A549 (cell line): ENCODE measurements at regions not wholly inside any gene's neighbourhood (a gene's known extent, or its start where the extent isn't known, plus 50 kb on each side); places are given as distances from the start of the nearest gene placed in this dataset.

Experiments used
- ATAC-seq, 2 experiments: fragments of 200-7000 bp in 1 of 2; fragments of >200 bp in 1 of 2; cut with Nextera tagmentation in 1 of 2; cut with Tn5 transposase in 1 of 2; 3 replicates each; pipeline versions ENCODE4 v1.8.0 to v1.9.1; 2018 to 2020; ENCODE audit warnings: mild to moderate bottlenecking in 1 of 2, moderate library complexity in 1 of 2
- CTCF ChIA-PET: fragments of 300-600 bp; sonication (Branson Sonifier 250); formaldehyde crosslinking; extraction: SDS; loops from one replicate; lab custom pipeline; 2021; ENCODE audit warnings: antibody characterized with exemption, inconsistent platforms; lab: Yijun Ruan, JAX
- POLR2A ChIA-PET: fragments of 350-600 bp; formaldehyde crosslinking; extraction: SDS; loops from one replicate; lab custom pipeline; 2021; ENCODE audit warnings: antibody characterized with exemption, inconsistent platforms; lab: Yijun Ruan, JAX
- DNase-seq, 2 experiments: peaks; one replicate each; pipeline versions ENCODE4 v3.0.0 to v3.0.0-alpha.2; 2011 to 2016; ENCODE audit warnings: low read depth in 1 of 2, low spot score in 1 of 2
- FAIRE-seq: peaks from 2 replicates; lab custom pipeline; 2011; peaks lifted over from hg19 to GRCh38; lab: Jason Lieb, UNC
- H3K27ac ChIP-seq, 2 experiments: fragments of >200 bp; sonication (Bioruptor Twin); formaldehyde crosslinking; 3 replicates each; pipeline ENCODE4 v1.5.1; 2016 to 2017
- H3K4me1 ChIP-seq: fragments of >200 bp; sonication (Bioruptor Twin); formaldehyde crosslinking; 3 replicates; pipeline ENCODE4 v1.6.1; 2016
- H3K4me2 ChIP-seq: fragments of >200 bp; sonication (Bioruptor Twin); formaldehyde crosslinking; 3 replicates; pipeline ENCODE4 v1.6.1; 2016
- H3K4me3 ChIP-seq: fragments of >200 bp; sonication (Bioruptor Twin); formaldehyde crosslinking; 3 replicates; pipeline ENCODE4 v1.5.1; 2016
- H3K9me3 ChIP-seq: fragments of >200 bp; sonication (Bioruptor Twin); formaldehyde crosslinking; 3 replicates; pipeline ENCODE4 v1.6.1; 2016
- ATOH8 ChIP-seq: fragments of 250-450 bp; sonication (Bioruptor Pico); IDR thresholded peaks from 2 replicates; pipeline ENCODE4 v1.5.0; 2020; ENCODE audit warnings: low read depth, mild to moderate bottlenecking, moderate library complexity
- BCL3 ChIP-seq: fragments of >200 bp; sonication (Bioruptor Twin); formaldehyde crosslinking; IDR thresholded peaks from 3 replicates; pipeline ENCODE4 v1.6.1; 2016
- CBX8 ChIP-seq: fragments of 200-600 bp; sonication (generic); IDR thresholded peaks from 2 replicates; pipeline ENCODE4 v1.6.1; 2016
- CHD4 ChIP-seq: fragments of 200-600 bp; sonication (generic); IDR thresholded peaks from 2 replicates; pipeline ENCODE4 v1.6.1; 2016; ENCODE audit warnings: antibody characterized with exemption, mild to moderate bottlenecking, borderline replicate concordance
- EHMT2 ChIP-seq: fragments of 200-600 bp; sonication (generic); IDR thresholded peaks from 2 replicates; pipeline ENCODE4 v1.6.1; 2016; ENCODE audit warnings: antibody characterized with exemption, low read depth, mild to moderate bottlenecking, moderate library complexity
- ESRRA ChIP-seq: fragments of 150-350 bp; IDR thresholded peaks from 2 replicates; pipeline ENCODE4 v1.6.1; 2014; ENCODE audit warnings: mild to moderate bottlenecking, low read length, borderline replicate concordance
- FOXS1 ChIP-seq: fragments of 250-450 bp; sonication (Bioruptor Pico); IDR thresholded peaks from 2 replicates; pipeline ENCODE4 v1.5.0; 2020; ENCODE audit warnings: mild to moderate bottlenecking, moderate library complexity
- HDAC2 ChIP-seq: fragments of 200-600 bp; sonication (generic); IDR thresholded peaks from 2 replicates; pipeline ENCODE4 v1.6.1; 2016
- HES2 ChIP-seq: fragments of >200 bp; sonication (Bioruptor Twin); formaldehyde crosslinking; IDR thresholded peaks from 2 replicates; pipeline ENCODE4 v1.6.1; 2016
- HMGXB4 ChIP-seq: fragments of 250-450 bp; sonication (Bioruptor Pico); IDR thresholded peaks from 2 replicates; pipeline ENCODE4 v1.5.0; 2021; ENCODE audit warnings: mild to moderate bottlenecking, moderate library complexity, borderline replicate concordance
- HOXB13 ChIP-seq: fragments of 250-450 bp; sonication (Bioruptor Pico); IDR thresholded peaks from 2 replicates; pipeline ENCODE4 v1.5.0; 2020; ENCODE audit warnings: low read depth, mild to moderate bottlenecking, moderate library complexity
- KDM1A ChIP-seq: fragments of 200-600 bp; sonication (generic); IDR thresholded peaks from 2 replicates; pipeline ENCODE4 v1.6.1; 2016; ENCODE audit warnings: low read depth, mild to moderate bottlenecking
- MAFK ChIP-seq: fragments of 450-650 bp; IDR thresholded peaks from 2 replicates; pipeline ENCODE4 v1.6.1; 2014; ENCODE audit not compliant: partially characterized antibody
- MAX ChIP-seq: IDR thresholded peaks from 2 replicates; pipeline ENCODE4 v1.6.1; 2012
- NFE2L2 ChIP-seq: fragments of 150-350 bp; conservative IDR thresholded peaks from 2 replicates; pipeline ENCODE4 v1.6.1; 2014; ENCODE audit warnings: low read length
- NPAS2 ChIP-seq: fragments of 250-450 bp; sonication (Bioruptor Pico); IDR thresholded peaks from 2 replicates; pipeline ENCODE4 v1.8.0; 2022; ENCODE audit warnings: mild to moderate bottlenecking, moderate library complexity, borderline replicate concordance
- NR3C1 ChIP-seq: fragments of >200 bp; sonication (Bioruptor Twin); formaldehyde crosslinking; IDR thresholded peaks from 3 replicates; pipeline ENCODE4 v1.6.1; 2017
- PHF8 ChIP-seq: fragments of 200-600 bp; sonication (generic); IDR thresholded peaks from 2 replicates; pipeline ENCODE4 v1.6.1; 2016; ENCODE audit warnings: low read depth, mild to moderate bottlenecking, antibody characterized with exemption, moderate library complexity, borderline replicate concordance
- POLR2A ChIP-seq: IDR thresholded peaks from 2 replicates; pipeline ENCODE4 v1.6.1; 2012; ENCODE audit warnings: mild to moderate bottlenecking, low read length
- RNF2 ChIP-seq: fragments of 200-600 bp; sonication (generic); IDR thresholded peaks from 2 replicates; pipeline ENCODE4 v1.6.1; 2016; ENCODE audit warnings: low read depth, mild to moderate bottlenecking, antibody characterized with exemption, moderate library complexity, borderline replicate concordance
- SMC3 ChIP-seq: fragments of >200 bp; sonication (Bioruptor Twin); formaldehyde crosslinking; IDR thresholded peaks from 3 replicates; pipeline ENCODE4 v1.6.1; 2018; ENCODE audit warnings: inconsistent platforms
- SREBF2 ChIP-seq: fragments of 450-650 bp; IDR thresholded peaks from 2 replicates; pipeline ENCODE4 v1.6.1; 2014; ENCODE audit warnings: mild to moderate bottlenecking, moderate library complexity
- ZFP36 ChIP-seq: fragments of 450-650 bp; IDR thresholded peaks from 2 replicates; pipeline ENCODE4 v1.6.1; 2014; ENCODE audit warnings: borderline replicate concordance; ENCODE audit not compliant: partially characterized antibody
- WGBS: methylation state at CpG from one replicate; pipeline ENCODE4 v1.1.6; 2017; ENCODE audit errors: missing lambda C conversion rate; 5-methylcytosine and 5-hydroxymethylcytosine counted together
- TF ChIP-seq, protein P1 (sequence below): fragments of 150-350 bp; IDR thresholded peaks from 2 replicates; pipeline ENCODE4 v1.6.1; 2014; ENCODE audit warnings: low read depth, mild to moderate bottlenecking, low read length
- TF ChIP-seq, protein P2 (sequence below): IDR thresholded peaks from 2 replicates; pipeline ENCODE4 v1.6.1; 2012

DNA sequence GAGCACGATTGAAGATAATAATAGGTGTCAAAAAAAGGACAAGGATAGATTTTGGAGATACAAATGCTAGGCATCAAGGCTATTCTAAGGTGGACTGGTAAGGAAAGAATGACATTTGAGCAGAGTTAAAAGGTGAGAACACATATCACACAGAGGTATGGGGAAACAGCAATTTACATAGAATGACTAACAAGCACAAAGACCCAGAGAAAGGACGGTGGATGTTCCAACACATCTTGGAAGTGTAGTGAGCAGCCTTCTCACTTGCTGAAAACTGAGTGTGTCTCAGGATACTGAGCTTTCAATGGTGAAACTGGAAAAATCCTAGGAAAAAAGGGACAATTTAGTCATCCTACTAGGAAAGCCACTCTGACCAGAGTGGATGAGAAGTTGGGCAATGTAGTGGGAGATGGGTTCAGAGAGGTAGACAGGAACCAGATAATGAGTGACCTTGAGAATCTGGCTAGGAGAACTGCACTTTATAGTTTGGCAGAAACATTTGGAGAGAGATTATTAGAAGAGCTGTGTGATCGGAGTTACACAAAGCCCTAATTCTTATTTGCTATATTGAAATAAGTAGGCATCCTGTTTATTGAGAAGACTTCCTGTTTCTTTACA, 706.0 kb downstream of the KCNA4 start:
- ChIA-PET CTCF (interaction anchor here (1.1 kb wide), 1 partner anchor 11 kb away, joined by 3 read pairs; no protein-coding TSS in a partner anchor), POLR2A (no interaction called here)
- no peak overlapping the region for H3K4me2 ChIP-seq
- DNase-seq (no peak), FAIRE-seq (peak; percentile 13), ATAC-seq (no peak)
- H3K4me1 ChIP-seq: 0 out of 3 replicates have a peak, but pooled peaks cover 6% of the 10 kb centered on the region
- WGBS: 53% methylated on average over 3 of the region's 3 CpGs
- TF ChIP-seq ATOH8 (CRISPR knock-in tag) (no peak), BCL3 (no peak)
- H3K27ac ChIP-seq: peak overlapping the region in 1 of 2 experiments; percentile 41; a peak in 1 of 6 replicates
- H3K9me3 ChIP-seq: no peaks in the 10 kb centered on the region
- no peak overlapping the region for H3K4me3 ChIP-seq

DNA sequence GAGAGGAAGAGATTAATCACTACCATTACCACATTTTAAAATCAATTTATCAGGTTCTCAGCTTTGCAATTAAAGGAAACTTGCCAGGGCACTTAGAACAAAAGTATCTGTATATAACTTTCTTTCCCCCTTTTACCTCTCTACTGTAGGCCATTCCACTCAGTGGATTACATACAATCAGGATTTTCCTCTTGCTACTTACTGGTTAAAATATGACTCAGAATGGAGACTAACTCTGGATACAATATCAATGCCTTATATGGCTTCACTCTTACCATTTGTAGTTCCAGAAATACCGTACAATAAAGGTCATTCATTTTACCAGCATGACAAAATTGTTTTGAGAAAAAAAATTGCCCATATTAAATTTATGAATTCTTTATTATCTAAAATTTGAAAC, 706.8 kb downstream of the KCNA4 start:
- 35% methylated on average over 1 of the region's 1 CpG for WGBS
- POLR2A ChIA-PET: no interaction called here
- H3K27ac ChIP-seq: no peak overlapping the region
- H3K4me2 ChIP-seq: no peak overlapping the region
- CTCF ChIA-PET: no interaction called here
- no peak for DNase-seq
- TF ChIP-seq, protein P1, sequence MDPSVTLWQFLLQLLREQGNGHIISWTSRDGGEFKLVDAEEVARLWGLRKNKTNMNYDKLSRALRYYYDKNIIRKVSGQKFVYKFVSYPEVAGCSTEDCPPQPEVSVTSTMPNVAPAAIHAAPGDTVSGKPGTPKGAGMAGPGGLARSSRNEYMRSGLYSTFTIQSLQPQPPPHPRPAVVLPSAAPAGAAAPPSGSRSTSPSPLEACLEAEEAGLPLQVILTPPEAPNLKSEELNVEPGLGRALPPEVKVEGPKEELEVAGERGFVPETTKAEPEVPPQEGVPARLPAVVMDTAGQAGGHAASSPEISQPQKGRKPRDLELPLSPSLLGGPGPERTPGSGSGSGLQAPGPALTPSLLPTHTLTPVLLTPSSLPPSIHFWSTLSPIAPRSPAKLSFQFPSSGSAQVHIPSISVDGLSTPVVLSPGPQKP: no peak
- TF ChIP-seq FOXS1 (no peak), HES2 (no peak), ESRRA (no peak), MAX (no peak), MAFK (no peak), SMC3 (no peak), NPAS2 (CRISPR knock-in tag) (no peak), HDAC2 (no peak), EHMT2 (no peak), SREBF2 (no peak), POLR2A (no peak), KDM1A (no peak), CBX8 (no peak), ATOH8 (CRISPR knock-in tag) (no peak), HOXB13 (CRISPR knock-in tag) (no peak)
- TF ChIP-seq, protein P2, sequence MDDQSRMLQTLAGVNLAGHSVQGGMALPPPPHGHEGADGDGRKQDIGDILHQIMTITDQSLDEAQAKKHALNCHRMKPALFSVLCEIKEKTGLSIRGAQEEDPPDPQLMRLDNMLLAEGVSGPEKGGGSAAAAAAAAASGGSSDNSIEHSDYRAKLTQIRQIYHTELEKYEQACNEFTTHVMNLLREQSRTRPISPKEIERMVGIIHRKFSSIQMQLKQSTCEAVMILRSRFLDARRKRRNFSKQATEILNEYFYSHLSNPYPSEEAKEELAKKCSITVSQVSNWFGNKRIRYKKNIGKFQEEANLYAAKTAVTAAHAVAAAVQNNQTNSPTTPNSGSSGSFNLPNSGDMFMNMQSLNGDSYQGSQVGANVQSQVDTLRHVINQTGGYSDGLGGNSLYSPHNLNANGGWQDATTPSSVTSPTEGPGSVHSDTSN: no peak
- H3K4me3 ChIP-seq: no peak overlapping the region
- FAIRE-seq: no peak
- no peaks in the 10 kb centered on the region for H3K4me1 ChIP-seq
- no peaks in the 10 kb centered on the region for H3K9me3 ChIP-seq
- no peak for ATAC-seq

- Histone ChIP-seq H3K9me3 (no peaks in the 10 kb centered on the region), H3K4me2 (no peak overlapping the region), H3K27ac (peak overlapping the region in 1 of 2 experiments; percentile 50; a peak in 2 of 6 replicates), H3K4me1 (no peaks in the 10 kb centered on the region), H3K4me3 (no peak overlapping the region)
- DNase-seq: no peak
- ATAC-seq: no peak
- ChIA-PET CTCF (no interaction called here), POLR2A (no interaction called here)
- no peak for FAIRE-seq
- WGBS: 81% methylated on average over 1 of the region's 1 CpG
- TF ChIP-seq BCL3 (no peak), NFE2L2 (no peak), RNF2 (no peak), HMGXB4 (no peak), CHD4 (no peak), ZFP36 (no peak), NPAS2 (CRISPR knock-in tag) (no peak), POLR2A (no peak), SREBF2 (no peak), MAFK (no peak), NR3C1 (no peak), CBX8 (no peak), PHF8 (no peak)
These were observed 710.3 kb downstream of the KCNA4 start for GRCh38 chr11:29306527-29306926.
